H1 (cell line): ENCODE measurements at regions not wholly inside any gene's neighbourhood (a gene's known extent, or its start where the extent isn't known, plus 50 kb on each side); places are given as distances from the start of the nearest gene placed in this dataset.

Experiments
- CTCF ChIA-PET: fragments of 300-600 bp; sonication (Branson Sonifier 250); formaldehyde crosslinking; loops from one replicate; lab custom pipeline; 2021; ENCODE audit not compliant: partially characterized antibody; lab: Charles Lee
- POLR2A ChIA-PET: fragments of 300-600 bp; sonication (Branson Sonifier 250); formaldehyde crosslinking; loops from one replicate; lab custom pipeline; 2021; ENCODE audit warnings: inconsistent platforms; ENCODE audit not compliant: partially characterized antibody; lab: Charles Lee
- DNase-seq, 2 experiments: peaks; one replicate each; pipeline versions ENCODE4 v3.0.0 to v3.0.0-alpha.2; 2010 to 2022; ENCODE audit warnings: low spot score in 2 of 2, low read depth in 1 of 2, mixed read lengths in 1 of 2
- FAIRE-seq: peaks from 2 replicates; lab custom pipeline; 2011; peaks lifted over from hg19 to GRCh38; lab: Jason Lieb, UNC
- H2AFZ ChIP-seq: 2 replicates; pipeline ENCODE4 v1.8.1; 2012; ENCODE audit warnings: low read length, inconsistent platforms
- H2AK5ac ChIP-seq: 2 replicates; pipeline ENCODE4 v1.6.1; 2013; ENCODE audit warnings: low read depth, low read length
- H2BK120ac ChIP-seq: replicated peaks from 2 replicates; pipeline ENCODE3; 2013; ENCODE audit warnings: low read depth, low read length, inconsistent platforms
- H2BK12ac ChIP-seq: 2 replicates; pipeline ENCODE4 v1.6.1; 2013; ENCODE audit warnings: low read depth, low read length
- H2BK15ac ChIP-seq: 2 replicates; pipeline ENCODE4 v1.6.1; 2013; ENCODE audit warnings: low read length
- H2BK20ac ChIP-seq: 2 replicates; pipeline ENCODE4 v1.6.1; 2013; ENCODE audit warnings: low read length
- H2BK5ac ChIP-seq: 2 replicates; pipeline ENCODE4 v1.6.1; 2013; ENCODE audit warnings: low read depth, low read length
- H3K14ac ChIP-seq: 2 replicates; pipeline ENCODE4 v1.6.1; 2013; ENCODE audit warnings: inconsistent platforms; ENCODE audit not compliant: insufficient read length
- H3K18ac ChIP-seq: 2 replicates; pipeline ENCODE4 v1.6.1; 2013; ENCODE audit warnings: low read length; ENCODE audit errors: extremely low read depth
- H3K23ac ChIP-seq: 2 replicates; pipeline ENCODE4 v1.6.1; 2013; ENCODE audit warnings: inconsistent platforms; ENCODE audit not compliant: insufficient read length
- H3K23me2 ChIP-seq: 2 replicates; pipeline ENCODE4 v1.6.1; 2013; ENCODE audit warnings: low read depth, low read length
- H3K27ac ChIP-seq: 2 replicates; pipeline ENCODE4 v1.6.1; 2011; ENCODE audit warnings: low read depth, low read length, inconsistent platforms
- H3K27me3 ChIP-seq, 4 experiments: replicated peaks in 1 of 4; 1 replicate in 1 of 4; 2 replicates in 3 of 4; pipeline versions ENCODE4 v1.6.1 to v1.8.1; 2011 to 2013; ENCODE audit warnings: low read length in 3 of 4, mild to moderate bottlenecking in 3 of 4, inconsistent platforms in 2 of 4, mixed read lengths in 2 of 4, moderate library complexity in 1 of 4; ENCODE audit not compliant: control insufficient read depth in 3 of 4, insufficient read depth in 3 of 4; ENCODE audit errors: extremely low read depth in 1 of 4
- H3K36me3 ChIP-seq, 4 experiments: 2 replicates each; pipeline versions ENCODE4 v1.6.1 to v1.8.1; 2011 to 2013; ENCODE audit warnings: mild to moderate bottlenecking in 4 of 4, low read length in 3 of 4, moderate library complexity in 2 of 4, control low read depth in 1 of 4, inconsistent platforms in 1 of 4; ENCODE audit not compliant: insufficient read depth in 4 of 4, control insufficient read depth in 2 of 4
- H3K4ac ChIP-seq: replicated peaks from 2 replicates; pipeline ENCODE3; 2013; ENCODE audit warnings: low read length, low read depth, mixed read lengths, inconsistent platforms; ENCODE audit not compliant: insufficient read length
- H3K4me1 ChIP-seq, 4 experiments: replicated peaks in 1 of 4; 1 replicate in 1 of 4; 2 replicates in 3 of 4; pipeline versions ENCODE4 v1.6.1 to v1.8.1; 2011 to 2013; ENCODE audit warnings: low read length in 3 of 4, inconsistent platforms in 2 of 4, mixed read lengths in 1 of 4; ENCODE audit not compliant: insufficient read depth in 4 of 4, control insufficient read depth in 3 of 4
- H3K4me2 ChIP-seq, 2 experiments: 2 replicates each; pipeline versions ENCODE4 v1.6.1 to v1.8.1; 2011 to 2013; ENCODE audit warnings: low read depth in 2 of 2, low read length in 2 of 2, control low read depth in 1 of 2, inconsistent platforms in 1 of 2, mild to moderate bottlenecking in 1 of 2; ENCODE audit not compliant: insufficient read depth in 1 of 2
- H3K4me3 ChIP-seq, 4 experiments: fragments of 200-600, 300-600 bp in 1 of 4; sonication (generic), shearing (Covaris generic), sonication (Bioruptor Twin) in 1 of 4; 2 replicates each; pipeline versions ENCODE4 v1.5.1 to v1.8.1; 2011 to 2016; ENCODE audit warnings: low read length in 4 of 4, low read depth in 3 of 4, control low read depth in 2 of 4, inconsistent platforms in 2 of 4, mild to moderate bottlenecking in 2 of 4, mixed read lengths in 1 of 4, moderate library complexity in 1 of 4; ENCODE audit not compliant: insufficient read depth in 2 of 4; ENCODE audit errors: extremely low read depth in 1 of 4
- H3K56ac ChIP-seq: replicated peaks from 2 replicates; pipeline ENCODE3; 2013; ENCODE audit warnings: low read depth, mild to moderate bottlenecking, mixed read lengths, low read length, inconsistent platforms; ENCODE audit not compliant: insufficient read length
- H3K79me1 ChIP-seq: 2 replicates; pipeline ENCODE4 v1.6.1; 2013; ENCODE audit warnings: low read depth, low read length, control low read depth
- H3K79me2 ChIP-seq, 2 experiments: 2 replicates each; pipeline versions ENCODE4 v1.6.1 to v1.8.1; 2012 to 2013; ENCODE audit warnings: low read length in 2 of 2, mild to moderate bottlenecking in 2 of 2, inconsistent platforms in 1 of 2; ENCODE audit not compliant: insufficient read depth in 2 of 2, control insufficient read depth in 1 of 2
- H3K9ac ChIP-seq, 4 experiments: replicated peaks in 1 of 4; 1 replicate in 1 of 4; 2 replicates in 3 of 4; pipeline versions ENCODE4 v1.6.1 to v1.8.1; 2011 to 2013; ENCODE audit warnings: low read depth in 3 of 4, low read length in 3 of 4, control low read depth in 2 of 4, mild to moderate bottlenecking in 2 of 4, moderate library complexity in 2 of 4, inconsistent platforms in 1 of 4; ENCODE audit errors: extremely low read depth in 1 of 4
- H3K9me3 ChIP-seq, 2 experiments: 2 replicates each; pipeline versions ENCODE4 v1.6.1 to v1.8.1; 2012 to 2013; ENCODE audit warnings: mild to moderate bottlenecking in 2 of 2, moderate library complexity in 2 of 2, control low read depth in 1 of 2, inconsistent platforms in 1 of 2, low read depth in 1 of 2, low read length in 1 of 2, mixed read lengths in 1 of 2; ENCODE audit not compliant: insufficient read depth in 2 of 2
- H4K20me1 ChIP-seq, 2 experiments: replicated peaks in 1 of 2; 2 replicates each; pipeline versions ENCODE3 to v1.8.1; 2011 to 2013; ENCODE audit warnings: inconsistent platforms in 2 of 2, low read length in 2 of 2, mild to moderate bottlenecking in 1 of 2; ENCODE audit not compliant: insufficient read depth in 2 of 2, control insufficient read depth in 1 of 2
- H4K5ac ChIP-seq: 2 replicates; pipeline ENCODE4 v1.6.1; 2013; ENCODE audit warnings: low read length, low read depth, mixed read lengths, inconsistent platforms; ENCODE audit not compliant: insufficient read length
- H4K8ac ChIP-seq: 2 replicates; pipeline ENCODE4 v1.8.0; 2013; ENCODE audit warnings: mild to moderate bottlenecking, moderate library complexity, low read length, inconsistent platforms; ENCODE audit not compliant: insufficient read depth; ENCODE audit errors: extremely low read depth
- H4K91ac ChIP-seq: replicated peaks from 2 replicates; pipeline ENCODE3; 2013; ENCODE audit warnings: low read length, mixed read lengths, inconsistent platforms; ENCODE audit not compliant: insufficient read length
- ASH2L ChIP-seq: fragments of 200-600, 300-600 bp; sonication (generic); IDR thresholded peaks from one replicate; pipeline ENCODE4 v1.7.1; 2017; ENCODE audit warnings: low read length
- BCL11A ChIP-seq, 2 experiments: IDR thresholded peaks; one replicate each; pipeline ENCODE4 v1.6.1; 2011; ENCODE audit warnings: low read depth in 2 of 2, low read length in 2 of 2, mild to moderate bottlenecking in 2 of 2
- BRCA1 ChIP-seq: IDR thresholded peaks from 2 replicates; pipeline ENCODE4 v1.6.1; 2012; ENCODE audit warnings: low read depth, low read length, improper control_type of control experiment
- HDAC6 ChIP-seq: IDR thresholded peaks from one replicate; pipeline ENCODE4 v1.7.1; 2012; ENCODE audit warnings: low read depth, mild to moderate bottlenecking, inconsistent platforms, low read length, moderate library complexity
- JUN ChIP-seq: IDR thresholded peaks from 2 replicates; pipeline ENCODE4 v1.6.1; 2011; ENCODE audit warnings: low read depth, mild to moderate bottlenecking, improper control_type of control experiment, low read length
- RBBP5 ChIP-seq: IDR thresholded peaks from 2 replicates; pipeline ENCODE4 v1.7.1; 2012; ENCODE audit warnings: low read depth, mild to moderate bottlenecking, inconsistent platforms, low read length, moderate library complexity, borderline replicate concordance
- SIX5 ChIP-seq: IDR thresholded peaks from 2 replicates; pipeline ENCODE4 v1.6.1; 2011; ENCODE audit warnings: mild to moderate bottlenecking, low read depth, low read length
- SP2 ChIP-seq: IDR thresholded peaks from 2 replicates; pipeline ENCODE4 v1.6.1; 2012; ENCODE audit warnings: mild to moderate bottlenecking, low read length, inconsistent platforms
- SUZ12 ChIP-seq: fragments of 200-600 bp; sonication (generic); IDR thresholded peaks from 2 replicates; pipeline ENCODE4 v1.6.1; 2012; ENCODE audit warnings: mild to moderate bottlenecking, inconsistent platforms, low read length, moderate library complexity, mixed read lengths
- ZNF274 ChIP-seq: IDR thresholded peaks from 2 replicates; pipeline ENCODE4 v1.7.0; 2012; ENCODE audit warnings: low read length, borderline replicate concordance; ENCODE audit errors: extremely low read depth
- WGBS, 2 experiments: shearing (Covaris generic) in 1 of 2; methylation state at CpG; one replicate each; pipeline versions ENCODE4 v1.1.6 to v1.1.7; 2013 to 2015; ENCODE audit warnings: low lambda C conversion rate in 2 of 2, mixed read lengths in 2 of 2, inconsistent platforms in 1 of 2, low coverage in 1 of 2, missing lambda C conversion rate in 1 of 2; ENCODE audit not compliant: insufficient replicate concordance in 2 of 2, insufficient coverage in 1 of 2, insufficient read length in 1 of 2; ENCODE audit errors: extremely low coverage in 1 of 2, missing lambda C conversion rate in 1 of 2; 5-methylcytosine and 5-hydroxymethylcytosine counted together

DNA sequence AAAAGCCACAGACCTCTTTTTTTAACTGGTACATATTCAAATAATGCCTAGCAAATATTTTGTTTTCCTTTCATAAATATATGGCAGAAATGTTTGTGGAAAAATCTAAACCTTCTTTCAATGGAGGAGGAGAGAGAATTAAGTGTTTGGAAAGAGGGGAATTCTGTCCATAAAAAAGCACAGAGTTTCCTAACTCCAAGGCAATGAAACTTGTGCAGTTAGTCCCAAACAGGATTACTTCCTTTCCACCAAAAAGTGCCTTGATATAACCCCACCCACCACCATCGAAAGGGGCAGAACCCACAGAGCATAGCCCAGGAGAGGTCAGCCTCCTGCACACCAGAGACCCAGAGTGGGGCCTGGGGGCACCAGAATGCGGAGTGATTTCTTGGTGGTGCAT, 106.3 kb downstream of the OGFRL1 start:
- H3K23me2 ChIP-seq, result no peaks in the 10 kb centered on the region
- no peak overlapping the region for H3K4me2 ChIP-seq
- H3K27ac ChIP-seq, result no peak overlapping the region
- H3K27me3 ChIP-seq, result peaks cover 0 to 2% (median 0%) of the 10 kb centered on the region in 4 experiments; a peak in 2 of 7 replicates
- H4K91ac ChIP-seq, result no peak overlapping the region
- H2AFZ ChIP-seq, result no peak overlapping the region
- no peak overlapping the region for H2BK120ac ChIP-seq
- H3K18ac ChIP-seq, result no peak overlapping the region
- H3K4me3 ChIP-seq, result no peak overlapping the region
- H3K23ac ChIP-seq, result no peak overlapping the region
- no peaks in the 10 kb centered on the region; a peak in 1 of 8 replicates for H3K36me3 ChIP-seq
- H4K8ac ChIP-seq, result no peak overlapping the region
- no peak overlapping the region for H3K14ac ChIP-seq
- H3K9me3 ChIP-seq, result no peaks in the 10 kb centered on the region
- WGBS, 2 experiments, result 89% methylated on average over 2 of the region's 2 CpGs; no CpG with 5 or more reads in 1 of the 2 experiments
- no peaks in the 10 kb centered on the region for H3K79me1 ChIP-seq
- ChIA-PET POLR2A (no interaction called here), CTCF (interaction anchor here (1.3 kb wide), 1 partner anchor 114 kb away, joined by 3 read pairs; no protein-coding TSS in a partner anchor)
- no peak overlapping the region for H3K9ac ChIP-seq
- no peaks in the 10 kb centered on the region for H4K20me1 ChIP-seq
- no peak overlapping the region for H4K5ac ChIP-seq
- H2AK5ac ChIP-seq, result no peak overlapping the region
- no peak overlapping the region for H2BK20ac ChIP-seq
- DNase-seq (no peak), FAIRE-seq (no peak)
- no peak overlapping the region for H2BK5ac ChIP-seq
- no peak overlapping the region for H3K4ac ChIP-seq
- peaks cover 0 to 4% (median 0%) of the 10 kb centered on the region in 4 experiments; a peak in 1 of 7 replicates for H3K4me1 ChIP-seq
- H2BK12ac ChIP-seq, result no peak overlapping the region
- H2BK15ac ChIP-seq, result no peak overlapping the region
- H3K56ac ChIP-seq, result no peak overlapping the region
- no peaks in the 10 kb centered on the region for H3K79me2 ChIP-seq
- TF ChIP-seq JUN, result no peak
- TF ChIP-seq ASH2L, result no peak
- no peak for TF ChIP-seq RBBP5
- no peak for TF ChIP-seq BRCA1
- TF ChIP-seq ZNF274, result no peak
- no peak for TF ChIP-seq SUZ12
- TF ChIP-seq BCL11A (IDR thresholded peaks at IDR 0.05; ENCODE audit: low read depth in 2 of 2, low read length in 2 of 2), result no peak
- no peak for TF ChIP-seq SIX5
- TF ChIP-seq HDAC6, result no peak
- TF ChIP-seq SP2, result no peak
